Ishikawa (cell line): ENCODE measurements at regions not wholly inside any gene's neighbourhood (a gene's known extent, or its start where the extent isn't known, plus 50 kb on each side); places are given as distances from the start of the nearest gene placed in this dataset.

Source experiments
- CEBPB ChIP-seq: IDR thresholded peaks from 2 replicates; pipeline ENCODE4 v1.6.1; 2012
- EP300 ChIP-seq: IDR thresholded peaks from 2 replicates; pipeline ENCODE4 v1.6.1; 2012; ENCODE audit warnings: borderline replicate concordance
- FOXM1 ChIP-seq: IDR thresholded peaks from 2 replicates; pipeline ENCODE4 v1.6.1; 2012; ENCODE audit warnings: low read depth, borderline replicate concordance
- MAX ChIP-seq: IDR thresholded peaks from 2 replicates; pipeline ENCODE4 v1.6.1; 2012
- NFIC ChIP-seq: IDR thresholded peaks from 2 replicates; pipeline ENCODE4 v1.6.1; 2012
- RAD21 ChIP-seq: IDR thresholded peaks from 2 replicates; pipeline ENCODE4 v1.6.1; 2012; ENCODE audit warnings: low read depth
- REST ChIP-seq: IDR thresholded peaks from 2 replicates; pipeline ENCODE4 v1.6.1; 2012; ENCODE audit warnings: low read depth, mild to moderate bottlenecking
- TCF12 ChIP-seq: IDR thresholded peaks from 2 replicates; pipeline ENCODE4 v1.6.1; 2012; ENCODE audit warnings: low read depth
- TEAD4 ChIP-seq: IDR thresholded peaks from 2 replicates; pipeline ENCODE4 v1.6.1; 2012
- YY1 ChIP-seq: IDR thresholded peaks from 2 replicates; pipeline ENCODE4 v1.6.1; 2012; ENCODE audit warnings: low read depth

- no peak for TF ChIP-seq RAD21
- TF ChIP-seq REST, result no peak
- no peak for TF ChIP-seq YY1
- no peak for TF ChIP-seq MAX
- no peak for TF ChIP-seq TEAD4
- no peak for TF ChIP-seq FOXM1
- no peak for TF ChIP-seq TCF12
- TF ChIP-seq EP300, result no peak
- no peak for TF ChIP-seq CEBPB
- TF ChIP-seq NFIC, result no peak
These were observed 480.2 kb upstream of the FBXO33 start for GRCh38 chr14:39912192-39913100.
